ENCODE measurements at regions not wholly inside any gene's neighbourhood (a gene's known extent, or its start where the extent isn't known, plus 50 kb on each side); places are given as distances from the start of the nearest gene placed in this dataset.

GRCh38 chr18:34627137-34627920 lies 82.8 kb upstream of the DTNA start:
- TF ChIP-seq CTCF (IDR thresholded peaks at IDR 0.05) (no peak), POLR2AphosphoS5 (IDR thresholded peaks at IDR 0.05) (no peak), POLR2A (IDR thresholded peaks at IDR 0.05; ENCODE audit: low read depth) (no peak)

All from esophagus muscularis mucosa (tissue), 3 donors.